ENCODE measurements at regions not wholly inside any gene's neighbourhood (a gene's known extent, or its start where the extent isn't known, plus 50 kb on each side); places are given as distances from the start of the nearest gene placed in this dataset.

GRCh38 chr2:121906170-121906569, 150.7 kb downstream of the TSN start:
- CTCF ChIA-PET: interaction anchor here (0.6 to 1.8 kb wide), 2 partner anchors 12 to 187 kb away, joined by 3 to 5 read pairs; no protein-coding TSS in a partner anchor
- H3K36me3 ChIP-seq (ENCODE audit: control insufficient read depth in 2 of 2, insufficient read depth in 1 of 2, low read length in 2 of 2): no peaks in the 10 kb centered on the region
- H3K9me3 ChIP-seq (ENCODE audit: control insufficient read depth, insufficient read depth, low read depth, low read length): no peaks in the 10 kb centered on the region
- no peak overlapping the region for H3K27ac ChIP-seq (ENCODE audit: extremely low read depth, low read depth, low read length)
- no peak for TF ChIP-seq ZNF404 (tag by site-specific recombination; IDR thresholded peaks at IDR 0.05)
- TF ChIP-seq ZNF473 (tag by site-specific recombination; IDR thresholded peaks at IDR 0.05): no peak
- no peak for TF ChIP-seq ZNF548 (tag by site-specific recombination; IDR thresholded peaks at IDR 0.05)
- TF ChIP-seq INSM2 (tag by site-specific recombination; IDR thresholded peaks at IDR 0.05): no peak
- TF ChIP-seq, protein P1, sequence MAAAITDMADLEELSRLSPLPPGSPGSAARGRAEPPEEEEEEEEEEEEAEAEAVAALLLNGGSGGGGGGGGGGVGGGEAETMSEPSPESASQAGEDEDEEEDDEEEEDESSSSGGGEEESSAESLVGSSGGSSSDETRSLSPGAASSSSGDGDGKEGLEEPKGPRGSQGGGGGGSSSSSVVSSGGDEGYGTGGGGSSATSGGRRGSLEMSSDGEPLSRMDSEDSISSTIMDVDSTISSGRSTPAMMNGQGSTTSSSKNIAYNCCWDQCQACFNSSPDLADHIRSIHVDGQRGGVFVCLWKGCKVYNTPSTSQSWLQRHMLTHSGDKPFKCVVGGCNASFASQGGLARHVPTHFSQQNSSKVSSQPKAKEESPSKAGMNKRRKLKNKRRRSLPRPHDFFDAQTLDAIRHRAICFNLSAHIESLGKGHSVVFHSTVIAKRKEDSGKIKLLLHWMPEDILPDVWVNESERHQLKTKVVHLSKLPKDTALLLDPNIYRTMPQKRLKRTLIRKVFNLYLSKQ (tag by site-specific recombination; IDR thresholded peaks at IDR 0.05; ENCODE audit: borderline replicate concordance): no peak
- no peak for TF ChIP-seq ZBTB7A (tag by site-specific recombination; IDR thresholded peaks at IDR 0.05; ENCODE audit: low read depth)
- TF ChIP-seq ZNF704 (tag by site-specific recombination; IDR thresholded peaks at IDR 0.05): no peak
- TF ChIP-seq ZNF426 (tag by site-specific recombination; IDR thresholded peaks at IDR 0.05): no peak
- TF ChIP-seq ZNF558 (tag by site-specific recombination; IDR thresholded peaks at IDR 0.05): no peak
- TF ChIP-seq ZNF521 (tag by site-specific recombination; IDR thresholded peaks at IDR 0.05): no peak
- no peak for TF ChIP-seq TCF7L2 (IDR thresholded peaks at IDR 0.05; ENCODE audit: borderline replicate concordance, low read depth, low read length)
- no peak for TF ChIP-seq PRDM1 (tag by site-specific recombination; IDR thresholded peaks at IDR 0.05)
- TF ChIP-seq GLI4 (tag by site-specific recombination; IDR thresholded peaks at IDR 0.05): no peak
- TF ChIP-seq ZNF184 (tag by site-specific recombination; IDR thresholded peaks at IDR 0.05): no peak
- TF ChIP-seq ZEB2 (tag by site-specific recombination; IDR thresholded peaks at IDR 0.05): no peak
- no peak for TF ChIP-seq ZSCAN23 (tag by site-specific recombination; IDR thresholded peaks at IDR 0.05)
- TF ChIP-seq ZBTB21 (tag by site-specific recombination; IDR thresholded peaks at IDR 0.05): no peak
- no peak overlapping the region for H3K4me3 ChIP-seq (ENCODE audit: low read depth, low read length)
- no peaks in the 10 kb centered on the region for H3K4me1 ChIP-seq (ENCODE audit: control insufficient read depth, insufficient read depth, low read length)
- POLR2A ChIA-PET: no interaction called here

- no peaks in the 10 kb centered on the region for H3K4me1 ChIP-seq (ENCODE audit: control insufficient read depth, insufficient read depth, low read length)
- H3K36me3 ChIP-seq (ENCODE audit: control insufficient read depth in 2 of 2, insufficient read depth in 1 of 2, low read length in 2 of 2): no peaks in the 10 kb centered on the region
- CTCF ChIA-PET: interaction anchor here (1.7 kb wide), 1 partner anchor 10 kb away, joined by 8 read pairs; no protein-coding TSS in a partner anchor
- no peak overlapping the region for H3K4me3 ChIP-seq (ENCODE audit: low read depth, low read length)
- H3K9me3 ChIP-seq (ENCODE audit: control insufficient read depth, insufficient read depth, low read depth, low read length): no peaks in the 10 kb centered on the region
- H3K27ac ChIP-seq (ENCODE audit: extremely low read depth, low read depth, low read length): no peak overlapping the region
- no peak for TF ChIP-seq ZNF561 (tag by site-specific recombination; IDR thresholded peaks at IDR 0.05; ENCODE audit: borderline replicate concordance)
- no peak for TF ChIP-seq ZEB2 (tag by site-specific recombination; IDR thresholded peaks at IDR 0.05)
- TF ChIP-seq ZNF626 (tag by site-specific recombination; IDR thresholded peaks at IDR 0.05): no peak
- TF ChIP-seq KLF16 (tag by site-specific recombination; IDR thresholded peaks at IDR 0.05): no peak
- peak; percentile 95 for TF ChIP-seq ZIC2 (tag by site-specific recombination; IDR thresholded peaks at IDR 0.05)
- no peak for TF ChIP-seq ZNF423 (tag by site-specific recombination; IDR thresholded peaks at IDR 0.05)
- POLR2A ChIA-PET: no interaction called here
These were observed 152.5 kb downstream of the TSN start for GRCh38 chr2:121907928-121908327.
